Spleen (tissue), 7 donors: ENCODE measurements at regions not wholly inside any gene's neighbourhood (a gene's known extent, or its start where the extent isn't known, plus 50 kb on each side); places are given as distances from the start of the nearest gene placed in this dataset.

ENCODE experiments used
- CTCF ChIP-seq, 11 experiments: fragments of 200-600 bp in 7 of 11; fragments of 450-650 bp in 4 of 11; sonication (generic) in 4 of 11; IDR thresholded peaks in 8 of 11; conservative IDR thresholded peaks in 3 of 11; 1 replicate in 7 of 11; 2 replicates in 4 of 11; pipeline versions ENCODE4 v1.4.0 to v1.8.0; 2016 to 2021; ENCODE audit warnings: antibody characterized with exemption in 11 of 11, inconsistent platforms in 4 of 11, mild to moderate bottlenecking in 1 of 11
- POLR2A ChIP-seq, 3 donors: fragments of 450-650 bp; IDR thresholded peaks; one replicate each; pipeline ENCODE4 v1.5.1; 2017; ENCODE audit warnings: antibody characterized with exemption in 3 of 3, mild to moderate bottlenecking in 1 of 3
- donor health status: DM: no; HTN: no; CAD: no; lungs with moderate emphysema.
- donor health status: DM: no; HTN: no; CAD: no.
- donor health status: DM: no; HTN: no; CAD: no.

- TF ChIP-seq CTCF (IDR thresholded peaks at IDR 0.05 in 8 of 11, conservative IDR thresholded peaks at IDR 0.05 in 3 of 11) = no peak
- TF ChIP-seq POLR2A (IDR thresholded peaks at IDR 0.05) = no peak
These were observed 97.5 kb downstream of the SEC16B start for GRCh38 chr1:177872308-177872900.
